ENCODE measurements at regions not wholly inside any gene's neighbourhood (a gene's known extent, or its start where the extent isn't known, plus 50 kb on each side); places are given as distances from the start of the nearest gene placed in this dataset.

- H3K9ac ChIP-seq (ENCODE audit: low read length): no peak overlapping the region
- H3K36me3 ChIP-seq (ENCODE audit: insufficient read depth, low read length): no peaks in the 10 kb centered on the region
- H3K9me3 ChIP-seq (ENCODE audit: low read length): no peaks in the 10 kb centered on the region
- no peak overlapping the region for H2AFZ ChIP-seq (ENCODE audit: low read length)
- no peaks in the 10 kb centered on the region for H3K79me2 ChIP-seq (ENCODE audit: insufficient read depth, low read length)
- no peak overlapping the region for H3K4me3 ChIP-seq (ENCODE audit: low read depth, low read length, poor library complexity, severe bottlenecking)
- no peaks in the 10 kb centered on the region for H4K20me1 ChIP-seq (ENCODE audit: insufficient read depth, low read length)
- H3K27ac ChIP-seq (ENCODE audit: low read depth, low read length, poor library complexity, severe bottlenecking): no peak overlapping the region
- no peaks in the 10 kb centered on the region for H3K27me3 ChIP-seq (ENCODE audit: insufficient read depth, low read length)
- no peaks in the 10 kb centered on the region for H3F3A ChIP-seq (ENCODE audit: insufficient read depth, low read length)
- H3K4me2 ChIP-seq (ENCODE audit: low read length): no peak overlapping the region
- H3K4me1 ChIP-seq (ENCODE audit: insufficient read depth, low read length, severe bottlenecking): no peaks in the 10 kb centered on the region
- TF ChIP-seq CTCF (IDR thresholded peaks at IDR 0.05; ENCODE audit: low read length): no peak
- no peak for TF ChIP-seq EZH2 (IDR thresholded peaks at IDR 0.05; ENCODE audit: borderline replicate concordance, low read length)
- no peaks in the 10 kb centered on the region for H3K9me2 ChIP-seq (ENCODE audit: low read depth, low read length)
Observed at GRCh38 chr10:10353326-10353868, 664.3 kb upstream of the CELF2 start.

GRCh38 chr10:10359263-10359662 lies 658.4 kb upstream of the CELF2 start:
- Histone ChIP-seq H3K27ac (ENCODE audit: low read depth, low read length, poor library complexity, severe bottlenecking) (no peak overlapping the region), H3K36me3 (ENCODE audit: insufficient read depth, low read length) (no peaks in the 10 kb centered on the region), H3K4me2 (ENCODE audit: low read length) (no peak overlapping the region), H3K4me3 (ENCODE audit: low read depth, low read length, poor library complexity, severe bottlenecking) (no peak overlapping the region), H3K4me1 (ENCODE audit: insufficient read depth, low read length, severe bottlenecking) (no peaks in the 10 kb centered on the region), H3K9me2 (ENCODE audit: low read depth, low read length) (no peaks in the 10 kb centered on the region), H3K27me3 (ENCODE audit: insufficient read depth, low read length) (no peaks in the 10 kb centered on the region), H4K20me1 (ENCODE audit: insufficient read depth, low read length) (no peaks in the 10 kb centered on the region), H3K79me2 (ENCODE audit: insufficient read depth, low read length) (no peaks in the 10 kb centered on the region), H3F3A (ENCODE audit: insufficient read depth, low read length) (no peaks in the 10 kb centered on the region), H3K9ac (ENCODE audit: low read length) (no peak overlapping the region), H3K9me3 (ENCODE audit: low read length) (no peaks in the 10 kb centered on the region), H2AFZ (ENCODE audit: low read length) (no peak overlapping the region)
- no peak for TF ChIP-seq EZH2 (IDR thresholded peaks at IDR 0.05; ENCODE audit: borderline replicate concordance, low read length)
- no peak for TF ChIP-seq CTCF (IDR thresholded peaks at IDR 0.05; ENCODE audit: low read length)

GRCh38 chr10:10361301-10361885 lies 656.3 kb upstream of the CELF2 start:
- Histone ChIP-seq H3K9me2 (ENCODE audit: low read depth, low read length) (no peaks in the 10 kb centered on the region), H3K9ac (ENCODE audit: low read length) (no peak overlapping the region), H3K4me2 (ENCODE audit: low read length) (no peak overlapping the region), H3K27me3 (ENCODE audit: insufficient read depth, low read length) (no peaks in the 10 kb centered on the region), H3K4me3 (ENCODE audit: low read depth, low read length, poor library complexity, severe bottlenecking) (no peak overlapping the region), H3K27ac (ENCODE audit: low read depth, low read length, poor library complexity, severe bottlenecking) (no peak overlapping the region), H2AFZ (ENCODE audit: low read length) (no peak overlapping the region), H3K36me3 (ENCODE audit: insufficient read depth, low read length) (no peaks in the 10 kb centered on the region), H3K79me2 (ENCODE audit: insufficient read depth, low read length) (no peaks in the 10 kb centered on the region), H4K20me1 (ENCODE audit: insufficient read depth, low read length) (no peaks in the 10 kb centered on the region), H3K9me3 (ENCODE audit: low read length) (no peaks in the 10 kb centered on the region), H3K4me1 (ENCODE audit: insufficient read depth, low read length, severe bottlenecking) (no peaks in the 10 kb centered on the region), H3F3A (ENCODE audit: insufficient read depth, low read length) (no peaks in the 10 kb centered on the region)
- TF ChIP-seq CTCF (IDR thresholded peaks at IDR 0.05; ENCODE audit: low read length) (no peak), EZH2 (IDR thresholded peaks at IDR 0.05; ENCODE audit: borderline replicate concordance, low read length) (no peak)
